GM12878 (cell line): ENCODE measurements at regions not wholly inside any gene's neighbourhood (a gene's known extent, or its start where the extent isn't known, plus 50 kb on each side); places are given as distances from the start of the nearest gene placed in this dataset.

Source experiments
- ATAC-seq: fragments of 200-7000 bp; cut with Tn5 transposase; 3 replicates; pipeline ENCODE4 v1.9.1; 2020; ENCODE audit warnings: mild to moderate bottlenecking, moderate library complexity
- BruUV-seq: library from RNA; stranded (reverse); fragments of 400-500 nt; replicated peaks from 2 replicates; lab custom pipeline; 2021; lab: Mats Ljungman, UMichigan
- CTCF ChIA-PET: fragments of 300-600 bp; sonication (Branson Sonifier 250); formaldehyde crosslinking; extraction: SDS; loops from one replicate; lab custom pipeline; 2021; ENCODE audit warnings: inconsistent platforms; lab: Yijun Ruan, JAX
- POLR2A ChIA-PET: fragments of 350-600 bp; formaldehyde crosslinking; extraction: SDS; loops from one replicate; lab custom pipeline; 2021; ENCODE audit warnings: inconsistent platforms; lab: Charles Lee
- RAD21 ChIA-PET: fragments of 300-600 bp; sonication (Branson Sonifier 250); formaldehyde crosslinking; loops from one replicate; lab custom pipeline; 2023; ENCODE audit warnings: antibody characterized with exemption; ENCODE audit not compliant: unreplicated experiment; lab: Charles Lee
- SMC1A ChIA-PET: fragments of 300-600 bp; sonication (Branson Sonifier 250); formaldehyde crosslinking; loops from one replicate; lab custom pipeline; 2023; ENCODE audit not compliant: unreplicated experiment, uncharacterized antibody; lab: Charles Lee
- DNase-seq: peaks from one replicate; pipeline ENCODE4 v3.0.0-alpha.2; 2011; ENCODE audit warnings: low read depth, low spot score
- FAIRE-seq: peaks from 3 replicates; lab custom pipeline; 2011; peaks lifted over from hg19 to GRCh38; lab: Jason Lieb, UNC
- H2AFZ ChIP-seq: 2 replicates; pipeline ENCODE4 v1.6.0; 2011; ENCODE audit warnings: low read depth, low read length, control low read depth; ENCODE audit not compliant: control insufficient read depth
- H3K27ac ChIP-seq: 2 replicates; pipeline ENCODE4 v1.5.1; 2011; ENCODE audit warnings: control low read depth; ENCODE audit not compliant: control insufficient read depth, insufficient read depth
- H3K27me3 ChIP-seq, 2 experiments: replicated peaks in 1 of 2; 2 replicates each; pipeline versions ENCODE4 v1.6.0 to v1.6.1; 2011; ENCODE audit warnings: low read length in 1 of 2; ENCODE audit not compliant: control insufficient read depth in 2 of 2, insufficient read depth in 2 of 2
- H3K36me3 ChIP-seq, 2 experiments: 2 replicates each; pipeline ENCODE4 v1.5.1; 2011; ENCODE audit warnings: low read length in 1 of 2; ENCODE audit not compliant: control insufficient read depth in 2 of 2, insufficient read depth in 2 of 2
- H3K4me1 ChIP-seq: 2 replicates; pipeline ENCODE4 v1.6.1; 2011; ENCODE audit warnings: mild to moderate bottlenecking, low read length, moderate library complexity, mixed read lengths; ENCODE audit not compliant: control insufficient read depth, insufficient read depth
- H3K4me2 ChIP-seq: 2 replicates; pipeline ENCODE4 v1.6.0; 2011; ENCODE audit warnings: control low read depth; ENCODE audit not compliant: control insufficient read depth, insufficient read depth
- H3K4me3 ChIP-seq: fragments of 200-600 bp; sonication (generic); 2 replicates; pipeline ENCODE4 v1.5.1; 2016
- H3K79me2 ChIP-seq: 2 replicates; pipeline ENCODE4 v1.6.0; 2011; ENCODE audit warnings: low read length; ENCODE audit not compliant: control insufficient read depth, insufficient read depth
- H3K9ac ChIP-seq: 2 replicates; pipeline ENCODE4 v1.8.0; 2011; ENCODE audit warnings: low read length, control low read depth, mixed read lengths; ENCODE audit not compliant: control insufficient read depth, insufficient read depth
- H3K9me3 ChIP-seq: replicated peaks from 3 replicates; pipeline ENCODE4 v1.5.1; 2011; ENCODE audit warnings: mild to moderate bottlenecking, low read length; ENCODE audit not compliant: control insufficient read depth, insufficient read depth
- H4K20me1 ChIP-seq: 2 replicates; pipeline ENCODE4 v1.6.0; 2011; ENCODE audit not compliant: control insufficient read depth, insufficient read depth
- BACH1 ChIP-seq: fragments of 450-650 bp; IDR thresholded peaks from 2 replicates; pipeline ENCODE4 v1.6.1; 2017; ENCODE audit warnings: mild to moderate bottlenecking, borderline replicate concordance
- CEBPB ChIP-seq, 2 experiments: fragments of 150-350 bp in 1 of 2; IDR thresholded peaks; 2 replicates each; pipeline ENCODE4 v1.6.1; 2012 to 2014; ENCODE audit warnings: low read depth in 2 of 2, low read length in 2 of 2, borderline replicate concordance in 1 of 2, inconsistent platforms in 1 of 2
- EZH2 ChIP-seq: IDR thresholded peaks from 2 replicates; pipeline ENCODE4 v1.6.1; 2012; ENCODE audit warnings: low read depth, mild to moderate bottlenecking, control low read depth, inconsistent platforms, low read length, borderline replicate concordance; ENCODE audit not compliant: control insufficient read depth
- HDGF ChIP-seq: fragments of 450-650 bp; IDR thresholded peaks from 2 replicates; pipeline ENCODE4 v1.6.1; 2016; ENCODE audit warnings: antibody characterized with exemption
- MTA2 ChIP-seq: fragments of 450-650 bp; IDR thresholded peaks from 2 replicates; pipeline ENCODE4 v1.6.1; 2016; ENCODE audit warnings: low read depth, mild to moderate bottlenecking, moderate library complexity
- RB1 ChIP-seq: fragments of 450-650 bp; formaldehyde crosslinking; IDR thresholded peaks from 2 replicates; pipeline ENCODE4 v1.6.1; 2017; ENCODE audit warnings: mild to moderate bottlenecking, borderline replicate concordance
- RCOR1 ChIP-seq: conservative IDR thresholded peaks from 2 replicates; pipeline ENCODE4 v1.6.1; 2012; ENCODE audit warnings: low read depth, low read length, improper control_type of control experiment
- STAT1 ChIP-seq: fragments of 450-650 bp; conservative IDR thresholded peaks from 2 replicates; pipeline ENCODE4 v1.6.1; 2014; ENCODE audit warnings: antibody characterized with exemption, mild to moderate bottlenecking
- USF2 ChIP-seq: IDR thresholded peaks from 2 replicates; pipeline ENCODE4 v1.6.1; 2011; ENCODE audit warnings: low read depth, low read length, improper control_type of control experiment, borderline replicate concordance
- WGBS: methylation state at CpG from one replicate; pipeline ENCODE4 v1.1.6; 2016; ENCODE audit warnings: low lambda C conversion rate; ENCODE audit not compliant: insufficient replicate concordance, insufficient coverage; ENCODE audit errors: missing lambda C conversion rate; 5-methylcytosine and 5-hydroxymethylcytosine counted together
- in situ Hi-C: fragments of 300-500 bp; cut with MboI; formaldehyde crosslinking; loops from 9 replicates; pipeline ENCODE4 v1.14.3; 2018; ENCODE audit warnings: mixed read lengths
- intact Hi-C: fragments of 100-400 bp; cut with micrococcal nuclease; formaldehyde crosslinking; loops from one replicate; pipeline ENCODE4 v1.14.2; 2022; ENCODE audit not compliant: unreplicated experiment

GRCh38 chr5:101163088-101163487 lies 260.0 kb upstream of the ST8SIA4 start:
- in situ Hi-C loops: no loop called here
- H3K9me3 ChIP-seq: no peaks in the 10 kb centered on the region
- no peak overlapping the region for H2AFZ ChIP-seq
- intact Hi-C loops: no loop called here
- SMC1A ChIA-PET: no interaction called here
- FAIRE-seq: no peak
- BruUV-seq: no TSS peak
- TF ChIP-seq RCOR1 (no peak), CEBPB (IDR thresholded peaks at IDR 0.05; ENCODE audit: borderline replicate concordance in 1 of 2, low read depth in 2 of 2, low read length in 2 of 2) (no peak), BACH1 (no peak), HDGF (no peak), RB1 (no peak), USF2 (no peak), EZH2 (no peak), MTA2 (no peak), STAT1 (no peak)
- TF ChIP-seq, all 136 proteins: peak for 0
- Histone ChIP-seq H3K27me3 (no peaks in the 10 kb centered on the region), H3K4me1 (no peaks in the 10 kb centered on the region), H3K27ac (no peak overlapping the region), H4K20me1 (no peaks in the 10 kb centered on the region), H3K9ac (no peak overlapping the region), H3K79me2 (no peaks in the 10 kb centered on the region), H3K4me2 (no peak overlapping the region), H3K36me3 (no peaks in the 10 kb centered on the region), H3K4me3 (no peak overlapping the region)
- DNase-seq (no peak), ATAC-seq (no peak)
- ChIA-PET CTCF (no interaction called here), RAD21 (no interaction called here), POLR2A (no interaction called here)
- WGBS: 49% methylated on average over 4 of the region's 4 CpGs
